K562 (cell line): ENCODE measurements at regions not wholly inside any gene's neighbourhood (a gene's known extent, or its start where the extent isn't known, plus 50 kb on each side); places are given as distances from the start of the nearest gene placed in this dataset.

Source experiments
- ATAC-seq: fragments of 200-7000 bp; cut with Tn5 transposase; 3 replicates; pipeline ENCODE4 v1.9.1; 2020; ENCODE audit warnings: moderate library complexity
- BruUV-seq: library from RNA; stranded (reverse); fragments of 400-500 nt; replicated peaks from 2 replicates; lab custom pipeline; 2021; lab: Mats Ljungman, UMichigan
- CTCF ChIA-PET: fragments of 300-600 bp; formaldehyde crosslinking; extraction: SDS; loops from one replicate; lab custom pipeline; 2021; ENCODE audit warnings: low intra/inter-chr PET ratio; lab: Yijun Ruan, JAX
- POLR2A ChIA-PET: fragments of 300-600, 350-650 bp; sonication (Branson Sonifier 250); formaldehyde crosslinking; extraction: SDS; loops from one replicate; lab custom pipeline; 2021; ENCODE audit warnings: antibody characterized with exemption, inconsistent platforms; lab: Yijun Ruan, JAX
- DNase-seq, 4 experiments: peaks; one replicate each; pipeline versions ENCODE4 v3.0.0 to v3.0.0-alpha.2; 2011 to 2018; ENCODE audit warnings: low spot score in 3 of 4, mixed read lengths in 3 of 4; ENCODE audit errors: extremely low read depth in 1 of 4
- FAIRE-seq: peaks from 2 replicates; lab custom pipeline; 2011; peaks lifted over from hg19 to GRCh38; lab: Jason Lieb, UNC
- H2AFZ ChIP-seq: 2 replicates; pipeline ENCODE4 v1.6.0; 2011; ENCODE audit warnings: low read depth, low read length, control low read depth, inconsistent platforms
- H3K27ac ChIP-seq: fragments of 200-600 bp; 3 replicates; pipeline ENCODE4 v1.8.0; 2011; ENCODE audit warnings: low read depth, mild to moderate bottlenecking, control low read depth, inconsistent platforms, low read length, moderate library complexity, mixed read lengths; ENCODE audit errors: extremely low read depth
- H3K27me3 ChIP-seq, 2 experiments: fragments of 300-600 bp in 1 of 2; 2 replicates in 1 of 2; 3 replicates in 1 of 2; pipeline versions ENCODE4 v1.6.0 to v1.8.0; 2011; ENCODE audit warnings: inconsistent platforms in 2 of 2, low read length in 2 of 2, mild to moderate bottlenecking in 1 of 2, mixed read lengths in 1 of 2, moderate library complexity in 1 of 2; ENCODE audit not compliant: control insufficient read depth in 2 of 2, insufficient read depth in 2 of 2
- H3K36me3 ChIP-seq: fragments of 300-600 bp; 3 replicates; pipeline ENCODE4 v1.8.0; 2011; ENCODE audit warnings: mild to moderate bottlenecking, low read length, inconsistent platforms; ENCODE audit not compliant: control insufficient read depth, insufficient read depth
- H3K4me1 ChIP-seq, 2 experiments: fragments of 200-600 bp in 1 of 2; replicated peaks in 1 of 2; 2 replicates in 1 of 2; 3 replicates in 1 of 2; pipeline versions ENCODE4 v1.5.1 to v1.8.0; 2011; ENCODE audit warnings: inconsistent platforms in 2 of 2, low read length in 2 of 2, mild to moderate bottlenecking in 1 of 2, mixed read lengths in 1 of 2, moderate library complexity in 1 of 2; ENCODE audit not compliant: control insufficient read depth in 2 of 2, insufficient read depth in 2 of 2
- H3K4me2 ChIP-seq: 2 replicates; pipeline ENCODE4 v1.6.1; 2011; ENCODE audit warnings: low read length, control low read depth, inconsistent platforms, mixed read lengths; ENCODE audit not compliant: insufficient read depth
- H3K4me3 ChIP-seq: fragments of 200-600 bp; sonication (generic), shearing (Covaris generic); 2 replicates; pipeline ENCODE4 v1.5.1; 2016; ENCODE audit warnings: control low read depth, inconsistent platforms
- H3K79me2 ChIP-seq: fragments of 200-600 bp; 3 replicates; pipeline ENCODE4 v1.8.0; 2011; ENCODE audit warnings: low read length, inconsistent platforms; ENCODE audit not compliant: control insufficient read depth, insufficient read depth
- H3K9ac ChIP-seq, 2 experiments: 2 replicates each; pipeline versions ENCODE4 v1.6.0 to v1.6.1; 2011; ENCODE audit warnings: low read depth in 2 of 2, low read length in 2 of 2, control low read depth in 1 of 2, inconsistent platforms in 1 of 2, mild to moderate bottlenecking in 1 of 2, mixed read lengths in 1 of 2; ENCODE audit not compliant: insufficient read depth in 1 of 2
- H3K9me1 ChIP-seq: one replicate; pipeline ENCODE4 v1.6.0; 2011; ENCODE audit warnings: inconsistent platforms, mild to moderate bottlenecking, low read length, moderate library complexity; ENCODE audit not compliant: control insufficient read depth, insufficient read depth
- H3K9me3 ChIP-seq: replicated peaks from 2 replicates; pipeline ENCODE4 v1.5.1; 2011; ENCODE audit warnings: low read depth, low read length, inconsistent platforms; ENCODE audit not compliant: control insufficient read depth, insufficient read depth
- H4K20me1 ChIP-seq: replicated peaks from 2 replicates; pipeline ENCODE4 v1.6.1; 2011; ENCODE audit warnings: low read length, inconsistent platforms, mixed read lengths; ENCODE audit not compliant: control insufficient read depth, insufficient read depth
- ARHGAP35 ChIP-seq: fragments of 450-650 bp; IDR thresholded peaks from 2 replicates; pipeline ENCODE4 v1.6.1; 2018; ENCODE audit not compliant: partially characterized antibody
- ARID2 ChIP-seq: fragments of 450-650 bp; IDR thresholded peaks from 2 replicates; pipeline ENCODE4 v1.6.1; 2017; ENCODE audit warnings: antibody characterized with exemption, mild to moderate bottlenecking
- BRF1 ChIP-seq: IDR thresholded peaks from 3 replicates; pipeline ENCODE4 v1.6.1; 2011; ENCODE audit warnings: borderline replicate concordance, mild to moderate bottlenecking; ENCODE audit not compliant: insufficient read length; ENCODE audit errors: extremely low read depth
- ETV6 ChIP-seq, 3 experiments: fragments of 150-350 bp in 1 of 3; sonication (generic) in 1 of 3; formaldehyde crosslinking in 1 of 3; IDR thresholded peaks; 2 replicates each; pipeline versions ENCODE4 v1.6.1 to v1.8.0; 2014 to 2022; ENCODE audit warnings: borderline replicate concordance in 2 of 3, low read depth in 2 of 3, antibody characterized with exemption in 1 of 3, low read length in 1 of 3, mild to moderate bottlenecking in 1 of 3, missing genetic modification reagents in 1 of 3
- MBD1 ChIP-seq: fragments of 250-450 bp; sonication (Bioruptor Pico); IDR thresholded peaks from 2 replicates; pipeline ENCODE4 v1.8.0; 2022; ENCODE audit warnings: inconsistent platforms
- POLR2AphosphoS5 ChIP-seq: IDR thresholded peaks from 2 replicates; pipeline ENCODE4 v1.6.1; 2011; ENCODE audit warnings: mild to moderate bottlenecking, low read depth, low read length, moderate library complexity; ENCODE audit not compliant: control insufficient read depth, insufficient read depth
- ZNF584 ChIP-seq: fragments of 200-800 bp; sonication (Bioruptor generic); IDR thresholded peaks from 2 replicates; pipeline ENCODE4 v1.6.1; 2016; ENCODE audit warnings: low read depth, mild to moderate bottlenecking, missing genetic modification characterization, missing compliant biosample characterization
- WGBS: fragments of 100-300 bp; shearing (Covaris generic); methylation state at CpG from one replicate; pipeline ENCODE4 v1.1.6; 2016; ENCODE audit warnings: low coverage, mixed read lengths; ENCODE audit not compliant: insufficient coverage; ENCODE audit errors: missing lambda C conversion rate; 5-methylcytosine and 5-hydroxymethylcytosine counted together
- in situ Hi-C: fragments of 300-500 bp; cut with MboI; formaldehyde crosslinking; loops from 4 replicates; pipeline ENCODE4 v1.15.0; 2018; ENCODE audit warnings: inconsistent platforms, mixed read lengths
- intact Hi-C: fragments of 100-400 bp; cut with micrococcal nuclease; formaldehyde crosslinking; loops from 2 replicates; pipeline ENCODE4 v1.14.2; 2022

- Histone ChIP-seq H2AFZ (no peak overlapping the region), H3K79me2 (no peaks in the 10 kb centered on the region), H3K4me1 (no peaks in the 10 kb centered on the region), H3K9me1 (no peaks in the 10 kb centered on the region), H4K20me1 (no peaks in the 10 kb centered on the region), H3K27me3 (no peaks in the 10 kb centered on the region), H3K9ac (no peak overlapping the region), H3K27ac (no peak overlapping the region), H3K9me3 (no peaks in the 10 kb centered on the region), H3K4me3 (no peak overlapping the region), H3K36me3 (no peaks in the 10 kb centered on the region), H3K4me2 (no peak overlapping the region)
- CTCF ChIA-PET = no interaction called here
- WGBS = 0% methylated on average over 6 of the region's 13 CpGs
- in situ Hi-C loops = no loop called here
- no peak for DNase-seq
- POLR2A ChIA-PET = interaction anchor here (0.7 kb wide), 1 partner anchor 379 kb away, joined by 3 read pairs; no protein-coding TSS in a partner anchor
- BruUV-seq = no TSS peak
- TF ChIP-seq MBD1 (CRISPR knock-in tag) (no peak), ETV6 (IDR thresholded peaks at IDR 0.05; ENCODE audit: borderline replicate concordance in 1 of 2, low read depth in 2 of 2, low read length in 1 of 2) (no peak), ETV6 (CRISPR knock-in tag; IDR thresholded peaks at IDR 0.05; ENCODE audit: borderline replicate concordance) (no peak)
- intact Hi-C loops = no loop called here
- ATAC-seq = no peak
- no peak for FAIRE-seq
Measured at GRCh38 chr14:85438001-85438400, 91.9 kb upstream of the FLRT2 start.

GRCh38 chr14:85438481-85438942 lies 91.4 kb upstream of the FLRT2 start:
- no TSS peak for BruUV-seq
- H2AFZ ChIP-seq = no peak overlapping the region
- in situ Hi-C loops = no loop called here
- CTCF ChIA-PET = no interaction called here
- H3K36me3 ChIP-seq = no peaks in the 10 kb centered on the region
- no peaks in the 10 kb centered on the region for H3K9me1 ChIP-seq
- DNase-seq (no peak), ATAC-seq (no peak)
- no peak overlapping the region for H3K27ac ChIP-seq
- H3K4me1 ChIP-seq = no peaks in the 10 kb centered on the region
- no peaks in the 10 kb centered on the region for H3K79me2 ChIP-seq
- 0% methylated on average over 3 of the region's 4 CpGs for WGBS
- no peaks in the 10 kb centered on the region for H3K27me3 ChIP-seq
- no peak overlapping the region for H3K4me3 ChIP-seq
- no peaks in the 10 kb centered on the region for H3K9me3 ChIP-seq
- no peak for TF ChIP-seq ZNF584 (CRISPR knock-in tag)
- no peak for TF ChIP-seq POLR2AphosphoS5
- no peak for TF ChIP-seq ARID2
- no peak for TF ChIP-seq ARHGAP35
- TF ChIP-seq BRF1 = no peak
- TF ChIP-seq, all 486 proteins: peak for 0
- H3K9ac ChIP-seq = no peak overlapping the region
- intact Hi-C loops = no loop called here
- no peak overlapping the region for H3K4me2 ChIP-seq
- POLR2A ChIA-PET = no interaction called here
- H4K20me1 ChIP-seq = no peaks in the 10 kb centered on the region
- FAIRE-seq = no peak
